HG02852 (cell line): ENCODE measurements at regions not wholly inside any gene's neighbourhood (a gene's known extent, or its start where the extent isn't known, plus 50 kb on each side); places are given as distances from the start of the nearest gene placed in this dataset.
A peak's percentile ranks its signal among the peaks of the same experiment; 100 is the strongest.

Source experiments
- ATAC-seq: cut with Tn5 transposase; IDR thresholded peaks from one replicate; pipeline ENCODE4 v1.9.1; 2021; ENCODE audit warnings: mild to moderate bottlenecking, moderate library complexity; ENCODE audit not compliant: unreplicated experiment

GRCh38 chr7:10798044-10798443 lies 175.6 kb upstream of the PHF14 start:
- no peak for ATAC-seq

- ATAC-seq: no peak
Observed at GRCh38 chr7:10799475-10799874, 174.2 kb upstream of the PHF14 start.

GRCh38 chr7:10802011-10802410 lies 171.7 kb upstream of the PHF14 start:
- no peak for ATAC-seq

GRCh38 chr7:10802526-10802925 lies 171.1 kb upstream of the PHF14 start:
- ATAC-seq: no peak

- ATAC-seq: no peak
Observed at GRCh38 chr7:10803720-10804119, 170.0 kb upstream of the PHF14 start.

- no peak for ATAC-seq
Observed at GRCh38 chr7:10804770-10805169, 168.9 kb upstream of the PHF14 start.

- ATAC-seq: no peak
Observed at GRCh38 chr7:10815546-10815945, 158.1 kb upstream of the PHF14 start.

- ATAC-seq: no peak
Observed at GRCh38 chr7:10821156-10821555, 152.5 kb upstream of the PHF14 start.

- no peak for ATAC-seq
Observed at GRCh38 chr7:10824154-10824553, 149.5 kb upstream of the PHF14 start.

- no peak for ATAC-seq
Observed at GRCh38 chr7:10838228-10838627, 135.4 kb upstream of the PHF14 start.

GRCh38 chr7:10845225-10845624 lies 128.4 kb upstream of the PHF14 start:
- no peak for ATAC-seq

GRCh38 chr7:10855583-10855982 lies 118.1 kb upstream of the PHF14 start:
- no peak for ATAC-seq

GRCh38 chr7:10860516-10860915 lies 113.2 kb upstream of the PHF14 start:
- ATAC-seq: no peak

- ATAC-seq: no peak
Observed at GRCh38 chr7:10863476-10863875, 110.2 kb upstream of the PHF14 start.

- no peak for ATAC-seq
Observed at GRCh38 chr7:10874666-10875065, 99.0 kb upstream of the PHF14 start.

- ATAC-seq: no peak
Observed at GRCh38 chr7:10875080-10875479, 98.6 kb upstream of the PHF14 start.

- ATAC-seq: peak; percentile 16
Observed at GRCh38 chr7:10888861-10889260, 84.8 kb upstream of the PHF14 start.

- ATAC-seq: peak; percentile 96
Observed at GRCh38 chr7:10889266-10889898, 84.3 kb upstream of the PHF14 start.

- no peak for ATAC-seq
Observed at GRCh38 chr7:10908600-10908999, 65.1 kb upstream of the PHF14 start.

GRCh38 chr7:10910447-10910846 lies 63.2 kb upstream of the PHF14 start:
- no peak for ATAC-seq

- ATAC-seq: no peak
Observed at GRCh38 chr7:10912077-10912476, 61.6 kb upstream of the PHF14 start.

- ATAC-seq: no peak
Observed at GRCh38 chr7:10913457-10913856, 60.2 kb upstream of the PHF14 start.

- ATAC-seq: no peak
Observed at GRCh38 chr7:10918093-10918590, 55.5 kb upstream of the PHF14 start.
